Left lung (tissue), 4 donors: ENCODE measurements at regions not wholly inside any gene's neighbourhood (a gene's known extent, or its start where the extent isn't known, plus 50 kb on each side); places are given as distances from the start of the nearest gene placed in this dataset.

Experiments used
- ATAC-seq: fragments of 200-7000 bp; cut with Tn5 transposase; one replicate; pipeline ENCODE4 v1.9.1; 2020; ENCODE audit warnings: moderate library complexity
- DNase-seq, 4 donors: peaks; one replicate each; pipeline ENCODE4 v3.0.0-alpha.2; 2013 to 2020
- H3K27ac ChIP-seq, 2 donors: fragments of 200-600 bp; sonication (generic) in 1 of 2; one replicate each; pipeline versions ENCODE4 v1.5.0 to v1.8.0; 2020 to 2021
- H3K27me3 ChIP-seq, 2 donors: fragments of 200-600 bp; sonication (generic) in 1 of 2; one replicate each; pipeline versions ENCODE4 v1.5.0 to v1.8.0; 2020 to 2021
- H3K36me3 ChIP-seq, 2 donors: fragments of 200-600 bp; sonication (generic) in 1 of 2; one replicate each; pipeline versions ENCODE4 v1.5.0 to v1.8.0; 2020 to 2021
- H3K4me1 ChIP-seq, 2 donors: fragments of 200-600 bp; one replicate each; pipeline ENCODE4 v1.8.0; 2021
- H3K4me3 ChIP-seq, 2 donors: fragments of 200-600 bp; sonication (generic) in 1 of 2; one replicate each; pipeline versions ENCODE4 v1.5.0 to v1.8.0; 2020 to 2021; ENCODE audit warnings: mild to moderate bottlenecking in 1 of 2
- H3K9me3 ChIP-seq, 2 donors: fragments of 200-600 bp; sonication (generic) in 1 of 2; one replicate each; pipeline versions ENCODE4 v1.5.0 to v1.8.0; 2020 to 2021
- CTCF ChIP-seq, 2 donors: fragments of 200-600 bp; sonication (generic) in 1 of 2; IDR thresholded peaks; one replicate each; pipeline versions ENCODE4 v1.5.0 to v1.8.0; 2021; ENCODE audit warnings: antibody characterized with exemption in 2 of 2
- intact Hi-C, 2 donors: fragments of 100-400 bp; cut with DNase I; formaldehyde crosslinking; loops; one replicate each; pipeline versions ENCODE4 v1.11.2 to v1.14.2; 2022
- donor health status: DM: no; HTN: yes; CAD: no.
- donor health status: DM: no; HTN: no; CAD: no.

DNA sequence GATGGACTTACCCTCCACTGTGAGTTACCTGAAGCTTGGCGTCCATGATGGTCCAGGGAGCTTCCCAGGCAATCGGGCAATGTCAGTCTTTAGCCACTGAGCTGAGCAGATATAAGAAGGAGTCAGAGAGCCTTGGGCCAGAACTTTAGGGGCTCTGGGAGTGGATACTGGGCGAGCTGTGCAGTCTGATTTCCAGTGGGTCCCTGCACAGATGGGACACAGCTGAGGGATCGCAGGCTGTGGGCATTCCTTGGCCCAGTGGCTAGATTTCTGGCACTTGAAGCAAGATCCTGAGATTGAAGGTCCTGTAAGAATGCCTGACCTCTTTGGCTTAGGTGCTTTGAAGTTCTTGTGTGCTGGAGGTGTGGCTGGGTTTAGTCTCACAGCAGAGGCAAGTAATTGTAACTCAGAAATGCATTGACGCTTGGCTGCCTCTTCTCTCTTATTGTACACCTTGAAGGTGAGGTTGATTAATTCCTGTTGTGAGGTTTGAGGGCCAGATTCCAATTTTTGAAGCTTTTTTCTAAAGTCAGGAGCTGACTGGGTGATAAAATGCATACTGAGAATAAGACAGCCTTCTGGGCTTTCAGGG, 2283.8 kb downstream of the TP53TG3F start:
- H3K36me3 ChIP-seq = no peaks in the 10 kb centered on the region
- intact Hi-C loops = no loop called here
- ATAC-seq = no peak
- no peaks in the 10 kb centered on the region for H3K27me3 ChIP-seq
- DNase-seq = no peak
- no peaks in the 10 kb centered on the region for H3K4me1 ChIP-seq
- H3K27ac ChIP-seq = no peak overlapping the region
- TF ChIP-seq CTCF (IDR thresholded peaks at IDR 0.05) = no peak
- H3K4me3 ChIP-seq = no peak overlapping the region
- peaks cover 0 to 59% of the 10 kb centered on the region in 2 donors for H3K9me3 ChIP-seq

DNA sequence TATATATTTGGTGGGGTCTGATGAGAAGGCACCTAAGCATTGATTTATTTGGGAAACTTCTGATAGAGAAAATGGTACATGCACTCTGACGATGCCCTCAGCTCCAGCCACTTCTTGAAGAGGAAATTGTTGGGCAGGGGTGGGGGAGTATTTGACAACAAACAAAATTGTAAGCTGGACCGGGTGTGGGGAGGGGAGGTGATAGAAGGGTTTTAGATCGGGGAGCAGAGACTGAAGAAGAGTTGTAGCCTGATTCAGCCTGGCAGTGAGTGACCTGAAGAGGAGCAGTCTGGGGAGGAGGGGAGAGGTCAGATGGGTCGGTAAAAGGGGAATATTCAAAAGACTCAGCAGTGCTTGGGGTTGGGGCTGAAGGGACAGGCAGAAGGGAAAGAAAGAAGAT, 2284.7 kb downstream of the TP53TG3F start:
- no peaks in the 10 kb centered on the region for H3K4me1 ChIP-seq
- no peaks in the 10 kb centered on the region for H3K27me3 ChIP-seq
- H3K4me3 ChIP-seq = no peak overlapping the region
- no peak overlapping the region for H3K27ac ChIP-seq
- no peaks in the 10 kb centered on the region for H3K36me3 ChIP-seq
- H3K9me3 ChIP-seq = peaks cover 0 to 63% of the 10 kb centered on the region in 2 donors
- ATAC-seq = no peak
- no peak for TF ChIP-seq CTCF (IDR thresholded peaks at IDR 0.05)
- no peak for DNase-seq
- intact Hi-C loops = no loop called here

DNA sequence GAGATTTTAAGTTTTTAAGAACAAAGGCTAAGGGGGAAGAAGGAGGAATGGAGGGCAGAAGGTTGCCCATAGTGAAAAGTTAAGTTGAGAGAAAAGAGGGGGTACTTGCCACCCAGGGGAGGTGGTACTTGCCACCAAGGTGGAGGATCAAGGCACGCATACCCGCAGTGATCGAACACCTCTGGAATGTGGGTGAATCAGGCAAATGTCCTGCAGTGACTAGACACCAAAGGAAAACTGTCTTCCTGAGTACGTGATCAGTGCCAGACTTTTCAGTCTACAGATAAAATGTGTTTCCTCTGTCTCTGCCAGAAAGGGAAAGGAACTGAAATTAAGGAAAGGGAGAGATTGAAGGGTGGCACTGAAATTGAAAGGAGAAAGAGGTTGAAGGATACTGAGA, 2285.3 kb downstream of the TP53TG3F start:
- no peak for TF ChIP-seq CTCF (IDR thresholded peaks at IDR 0.05)
- no peak overlapping the region for H3K4me3 ChIP-seq
- H3K4me1 ChIP-seq = no peaks in the 10 kb centered on the region
- H3K36me3 ChIP-seq = no peaks in the 10 kb centered on the region
- H3K27ac ChIP-seq = no peak overlapping the region
- intact Hi-C loops = no loop called here
- H3K27me3 ChIP-seq = no peaks in the 10 kb centered on the region
- DNase-seq = no peak
- peaks cover 0 to 68% of the 10 kb centered on the region in 2 donors for H3K9me3 ChIP-seq
- ATAC-seq = no peak

DNA sequence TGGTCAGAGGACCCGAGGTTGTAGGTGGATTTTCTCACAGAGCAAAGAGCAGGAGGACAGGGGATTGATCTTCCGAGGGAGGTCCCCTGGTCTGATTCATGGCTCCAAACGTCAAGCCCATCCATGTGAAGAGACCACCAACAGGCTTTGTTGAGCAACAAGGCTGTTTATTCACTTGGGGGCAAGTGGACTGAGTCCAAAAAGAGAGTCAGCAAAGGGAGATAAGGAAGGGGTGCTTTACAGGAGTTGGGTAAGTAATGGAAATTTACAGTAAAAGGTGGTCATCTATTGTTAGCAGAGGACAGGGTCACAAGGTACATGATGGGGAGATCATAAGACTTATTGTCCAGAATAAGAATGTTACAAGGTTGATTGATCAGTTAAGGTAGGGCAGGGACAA, 2285.8 kb downstream of the TP53TG3F start:
- no peak overlapping the region for H3K27ac ChIP-seq
- H3K4me1 ChIP-seq = no peaks in the 10 kb centered on the region
- intact Hi-C loops = no loop called here
- peaks cover 0 to 73% of the 10 kb centered on the region in 2 donors for H3K9me3 ChIP-seq
- TF ChIP-seq CTCF (IDR thresholded peaks at IDR 0.05) = no peak
- H3K4me3 ChIP-seq = no peak overlapping the region
- DNase-seq = no peak
- H3K36me3 ChIP-seq = no peaks in the 10 kb centered on the region
- no peaks in the 10 kb centered on the region for H3K27me3 ChIP-seq
- no peak for ATAC-seq

DNA sequence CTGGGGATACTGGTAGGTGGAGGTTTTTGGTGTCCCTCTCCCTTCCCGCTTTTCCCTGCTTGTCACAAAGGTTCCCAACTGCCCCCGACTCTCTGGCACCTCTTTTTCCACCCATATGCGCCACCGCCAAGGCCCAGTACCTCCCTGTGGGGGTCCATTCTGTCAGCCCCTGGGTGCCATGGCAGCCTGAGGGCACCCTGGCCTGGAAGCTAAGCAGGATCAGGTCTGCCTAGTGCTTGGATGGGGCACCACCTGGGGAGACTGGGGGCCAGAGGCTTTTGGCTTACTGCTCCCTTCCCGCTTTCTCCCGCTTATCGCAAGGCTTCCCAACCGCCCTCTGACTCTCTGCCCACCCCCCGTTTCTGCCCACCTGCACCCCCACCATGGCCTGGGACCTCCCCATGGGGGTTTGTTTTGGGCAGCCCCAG, 2286.4 kb downstream of the TP53TG3F start:
- intact Hi-C loops = no loop called here
- H3K4me1 ChIP-seq = no peaks in the 10 kb centered on the region
- no peak for TF ChIP-seq CTCF (IDR thresholded peaks at IDR 0.05)
- H3K9me3 ChIP-seq = peaks cover 0 to 79% of the 10 kb centered on the region in 2 donors
- H3K36me3 ChIP-seq = no peaks in the 10 kb centered on the region
- no peak overlapping the region for H3K27ac ChIP-seq
- DNase-seq (peak in 1 of 4 donors; percentile 39), ATAC-seq (no peak)
- H3K4me3 ChIP-seq = no peak overlapping the region
- no peaks in the 10 kb centered on the region for H3K27me3 ChIP-seq
